Mesenchymal stem cell (in vitro differentiated cells and primary cell): ENCODE measurements at regions not wholly inside any gene's neighbourhood (a gene's known extent, or its start where the extent isn't known, plus 50 kb on each side); places are given as distances from the start of the nearest gene placed in this dataset.
A peak's percentile ranks its signal among the peaks of the same experiment; 100 is the strongest.

Experiments
- DNase-seq: peaks from one replicate; pipeline ENCODE4 v3.0.0-alpha.2; 2013
- H2AFZ ChIP-seq: one replicate; pipeline ENCODE4 v1.6.1; 2013; ENCODE audit warnings: low read depth, mild to moderate bottlenecking, control low read depth, inconsistent platforms, low read length, moderate library complexity
- H2AK5ac ChIP-seq: 2 replicates; pipeline ENCODE4 v1.6.1; 2013; ENCODE audit warnings: low read length, moderate library complexity, mild to moderate bottlenecking, inconsistent platforms; ENCODE audit not compliant: severe bottlenecking
- H2BK120ac ChIP-seq: one replicate; pipeline ENCODE4 v1.6.1; 2013; ENCODE audit warnings: low read depth, mild to moderate bottlenecking, inconsistent platforms, low read length, moderate library complexity
- H2BK12ac ChIP-seq, 2 experiments: one replicate each; pipeline ENCODE4 v1.6.1; 2013; ENCODE audit warnings: inconsistent platforms in 2 of 2, low read length in 2 of 2, mild to moderate bottlenecking in 2 of 2, moderate library complexity in 2 of 2, control low read depth in 1 of 2
- H2BK15ac ChIP-seq: one replicate; pipeline ENCODE4 v1.6.1; 2013; ENCODE audit warnings: mild to moderate bottlenecking, low read depth, inconsistent platforms; ENCODE audit not compliant: poor library complexity, severe bottlenecking
- H2BK5ac ChIP-seq: 2 replicates; pipeline ENCODE4 v1.6.1; 2013; ENCODE audit warnings: low read depth, mild to moderate bottlenecking, low read length, control low read depth, inconsistent platforms; ENCODE audit not compliant: poor library complexity, severe bottlenecking
- H3K14ac ChIP-seq, 2 experiments: one replicate each; pipeline ENCODE4 v1.6.1; 2013; ENCODE audit warnings: inconsistent platforms in 2 of 2, low read length in 2 of 2, control low read depth in 1 of 2, mild to moderate bottlenecking in 1 of 2, moderate library complexity in 1 of 2
- H3K18ac ChIP-seq, 2 experiments: one replicate each; pipeline ENCODE4 v1.6.1; 2013; ENCODE audit warnings: inconsistent platforms in 2 of 2, low read length in 2 of 2, control low read depth in 1 of 2, low read depth in 1 of 2, mild to moderate bottlenecking in 1 of 2
- H3K23ac ChIP-seq, 2 experiments: one replicate each; pipeline ENCODE4 v1.6.1; 2013; ENCODE audit warnings: inconsistent platforms in 2 of 2, low read length in 2 of 2, mild to moderate bottlenecking in 2 of 2, moderate library complexity in 2 of 2, control low read depth in 1 of 2
- H3K27ac ChIP-seq: 2 replicates; pipeline ENCODE4 v1.5.1; 2013; ENCODE audit warnings: mild to moderate bottlenecking, moderate library complexity, low read length, control low read depth, inconsistent platforms; ENCODE audit not compliant: poor library complexity, severe bottlenecking
- H3K27me3 ChIP-seq, 2 experiments: 2 replicates each; pipeline versions ENCODE4 v1.6.1 to v1.7.0; 2013; ENCODE audit warnings: low read length in 2 of 2, mild to moderate bottlenecking in 2 of 2, moderate library complexity in 2 of 2, control low read depth in 1 of 2, inconsistent platforms in 1 of 2; ENCODE audit not compliant: control insufficient read depth in 1 of 2, insufficient read depth in 1 of 2
- H3K36me3 ChIP-seq, 2 experiments: 2 replicates each; pipeline versions ENCODE4 v1.6.1 to v1.7.0; 2013; ENCODE audit warnings: low read length in 2 of 2, control low read depth in 1 of 2, inconsistent platforms in 1 of 2, low read depth in 1 of 2, mild to moderate bottlenecking in 1 of 2; ENCODE audit not compliant: insufficient read depth in 2 of 2, control insufficient read depth in 1 of 2
- H3K4ac ChIP-seq, 2 experiments: one replicate each; pipeline ENCODE4 v1.6.1; 2013; ENCODE audit warnings: inconsistent platforms in 2 of 2, low read length in 2 of 2, mild to moderate bottlenecking in 2 of 2, moderate library complexity in 2 of 2, control low read depth in 1 of 2, low read depth in 1 of 2
- H3K4me1 ChIP-seq: 2 replicates; pipeline ENCODE4 v1.6.1; 2013; ENCODE audit warnings: low read depth, low read length, control low read depth; ENCODE audit not compliant: control insufficient read depth, insufficient read depth
- H3K4me2 ChIP-seq: 2 replicates; pipeline ENCODE4 v1.6.1; 2013; ENCODE audit warnings: low read length, mild to moderate bottlenecking, inconsistent platforms; ENCODE audit not compliant: poor library complexity, severe bottlenecking
- H3K4me3 ChIP-seq, 2 experiments: 2 replicates each; pipeline versions ENCODE4 v1.5.1 to v1.7.0; 2013; ENCODE audit warnings: low read length in 2 of 2, mild to moderate bottlenecking in 2 of 2, control low read depth in 1 of 2, low read depth in 1 of 2; ENCODE audit not compliant: insufficient read depth in 1 of 2
- H3K79me1 ChIP-seq: replicated peaks from 2 replicates; pipeline ENCODE4 v1.6.1; 2013; ENCODE audit warnings: mild to moderate bottlenecking, control low read depth, low read length, inconsistent platforms; ENCODE audit not compliant: poor library complexity, severe bottlenecking
- H3K9ac ChIP-seq: 2 replicates; pipeline ENCODE4 v1.7.0; 2013; ENCODE audit warnings: mild to moderate bottlenecking, low read length, moderate library complexity
- H3K9me3 ChIP-seq: 2 replicates; pipeline ENCODE4 v1.7.0; 2013; ENCODE audit warnings: mild to moderate bottlenecking, low read length; ENCODE audit not compliant: control insufficient read depth
- H4K8ac ChIP-seq: one replicate; pipeline ENCODE4 v1.6.1; 2013; ENCODE audit warnings: inconsistent platforms, mild to moderate bottlenecking, low read length, moderate library complexity
- H4K91ac ChIP-seq: one replicate; pipeline ENCODE4 v1.6.1; 2013; ENCODE audit warnings: mild to moderate bottlenecking, low read length, inconsistent platforms
- WGBS: methylation state at CpG from one replicate; pipeline ENCODE4 v1.1.7; 2013; ENCODE audit warnings: mixed read lengths; 5-methylcytosine and 5-hydroxymethylcytosine counted together

- Histone ChIP-seq H3K36me3 (no peaks in the 10 kb centered on the region), H3K9me3 (no peaks in the 10 kb centered on the region), H2AFZ (no peak overlapping the region), H2BK12ac (peak overlapping the region in 1 of 2 experiments; percentile 95), H3K27me3 (peaks cover 0 to 12% of the 10 kb centered on the region in 2 experiments), H3K27ac (no peak overlapping the region), H3K79me1 (no peaks in the 10 kb centered on the region), H3K14ac (no peak overlapping the region), H2BK5ac (no peak overlapping the region), H2BK120ac (peak overlapping the region; percentile 11), H4K91ac (no peak overlapping the region), H2BK15ac (no peak overlapping the region), H3K23ac (no peak overlapping the region), H3K4me2 (no peak overlapping the region), H3K18ac (peak overlapping the region; percentile 60 to 79), H3K9ac (no peak overlapping the region), H3K4me3 (no peak overlapping the region), H2AK5ac (no peak overlapping the region), H4K8ac (no peak overlapping the region), H3K4me1 (peaks cover 2% of the 10 kb centered on the region), H3K4ac (peak overlapping the region in 1 of 2 experiments; percentile 78)
- DNase-seq, result peak; percentile 66
- 37% methylated on average over 4 of the region's 4 CpGs for WGBS
These were observed 188.0 kb upstream of the C1QTNF7 start for GRCh38 chr4:15239866-15240265.

GRCh38 chr4:15240764-15241163 is 187.1 kb upstream of the C1QTNF7 start:
- no peak overlapping the region for H3K14ac ChIP-seq

GRCh38 chr4:15242021-15242420 is 185.8 kb upstream of the C1QTNF7 start:
- peaks cover 2% of the 10 kb centered on the region for H3K4me1 ChIP-seq
- no peaks in the 10 kb centered on the region for H3K79me1 ChIP-seq
- no peak for DNase-seq
- H3K23ac ChIP-seq, result no peak overlapping the region
- H3K4ac ChIP-seq, result no peak overlapping the region
- H2AFZ ChIP-seq, result no peak overlapping the region
- H3K14ac ChIP-seq, result no peak overlapping the region
- no peak overlapping the region for H3K4me2 ChIP-seq
- H2BK120ac ChIP-seq, result no peak overlapping the region
- H3K4me3 ChIP-seq, result no peak overlapping the region
- no peak overlapping the region for H3K27ac ChIP-seq
- no peak overlapping the region for H3K18ac ChIP-seq
- no peak overlapping the region for H4K8ac ChIP-seq
- no peak overlapping the region for H4K91ac ChIP-seq
- H2BK12ac ChIP-seq, result peak overlapping the region; percentile 49 to 77
- H2BK15ac ChIP-seq, result no peak overlapping the region
- H3K9ac ChIP-seq, result no peak overlapping the region
- no peak overlapping the region for H2BK5ac ChIP-seq
- no peaks in the 10 kb centered on the region for H3K9me3 ChIP-seq
- no peak overlapping the region for H2AK5ac ChIP-seq
- 100% methylated on average over 1 of the region's 1 CpG for WGBS
- H3K36me3 ChIP-seq, result no peaks in the 10 kb centered on the region
- H3K27me3 ChIP-seq, result peaks cover 0 to 12% of the 10 kb centered on the region in 2 experiments

More at GRCh38 chr4:15240764-15241163, 187.1 kb upstream of the C1QTNF7 start:
- no peak overlapping the region for H2AFZ ChIP-seq
- peak overlapping the region in 1 of 2 experiments; percentile 78 for H3K4ac ChIP-seq
- no peak overlapping the region for H3K18ac ChIP-seq
- peak overlapping the region in 1 of 2 experiments; percentile 37 for H2BK12ac ChIP-seq
- no peak overlapping the region for H2BK120ac ChIP-seq
- no peak overlapping the region for H2AK5ac ChIP-seq
- no peak overlapping the region for H3K9ac ChIP-seq
- no peaks in the 10 kb centered on the region for H3K9me3 ChIP-seq
- H3K36me3 ChIP-seq, result no peaks in the 10 kb centered on the region
- H3K4me1 ChIP-seq, result peaks cover 2% of the 10 kb centered on the region
- H3K4me3 ChIP-seq, result no peak overlapping the region
- no peak overlapping the region for H3K23ac ChIP-seq
- DNase-seq, result peak; percentile 74
- no peak overlapping the region for H4K8ac ChIP-seq
- 49% methylated on average over 2 of the region's 3 CpGs for WGBS
- H2BK15ac ChIP-seq, result no peak overlapping the region
- no peak overlapping the region for H3K4me2 ChIP-seq
- no peak overlapping the region for H4K91ac ChIP-seq
- no peak overlapping the region for H2BK5ac ChIP-seq
- H3K27ac ChIP-seq, result no peak overlapping the region
- H3K79me1 ChIP-seq, result no peaks in the 10 kb centered on the region
- H3K27me3 ChIP-seq, result peaks cover 0 to 12% of the 10 kb centered on the region in 2 experiments

GRCh38 chr4:15244354-15244753 is 183.5 kb upstream of the C1QTNF7 start:
- no peaks in the 10 kb centered on the region for H3K27me3 ChIP-seq
- no peaks in the 10 kb centered on the region for H3K79me1 ChIP-seq
- H3K18ac ChIP-seq, result peak overlapping the region in 1 of 2 experiments; percentile 28
- H2BK120ac ChIP-seq, result no peak overlapping the region
- H2BK15ac ChIP-seq, result peak overlapping the region; percentile 48
- peak overlapping the region in 1 of 2 experiments; percentile 26 for H3K4ac ChIP-seq
- WGBS, result 94% methylated on average over 2 of the region's 2 CpGs
- no peak overlapping the region for H2AFZ ChIP-seq
- no peak overlapping the region for H2BK12ac ChIP-seq
- no peaks in the 10 kb centered on the region for H3K9me3 ChIP-seq
- no peak for DNase-seq
- no peak overlapping the region for H2AK5ac ChIP-seq
- no peaks in the 10 kb centered on the region for H3K4me1 ChIP-seq
- H3K4me3 ChIP-seq, result no peak overlapping the region
- peak overlapping the region; percentile 13 for H4K8ac ChIP-seq
- H3K36me3 ChIP-seq, result no peaks in the 10 kb centered on the region
- no peak overlapping the region for H3K23ac ChIP-seq
- H3K9ac ChIP-seq, result no peak overlapping the region
- peak overlapping the region; percentile 35 for H4K91ac ChIP-seq
- no peak overlapping the region for H2BK5ac ChIP-seq
- no peak overlapping the region for H3K27ac ChIP-seq
- H3K4me2 ChIP-seq, result no peak overlapping the region
- H3K14ac ChIP-seq, result no peak overlapping the region
